ENCODE measurements at regions not wholly inside any gene's neighbourhood (a gene's known extent, or its start where the extent isn't known, plus 50 kb on each side); places are given as distances from the start of the nearest gene placed in this dataset.

DNA sequence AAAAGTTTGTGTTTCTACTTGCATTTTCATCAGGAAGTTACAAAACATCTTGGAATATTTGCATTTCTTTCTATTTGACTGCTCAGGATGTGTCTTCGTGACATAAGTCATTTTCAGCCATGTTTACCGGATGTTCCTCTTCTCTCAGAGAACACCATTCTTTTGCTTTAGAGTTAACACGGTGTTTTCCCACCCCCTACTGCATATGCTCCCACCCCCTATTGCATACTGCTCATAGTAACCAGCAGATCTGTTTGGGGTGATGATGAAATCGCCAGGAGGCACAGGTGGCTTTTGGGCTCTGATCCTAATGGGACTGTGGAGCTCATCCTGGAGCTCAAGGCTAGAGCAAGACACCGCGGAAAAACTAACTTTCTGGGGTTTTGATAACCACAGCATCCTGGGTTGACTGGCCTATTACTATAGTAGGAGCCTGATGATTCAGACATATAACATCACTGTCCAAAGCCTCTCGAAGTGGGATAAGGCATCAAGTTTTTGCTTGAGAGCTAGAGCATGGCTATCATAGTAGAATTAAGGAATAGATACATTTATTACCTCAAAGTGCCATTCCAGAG lies 65.1 kb upstream of the BET1 start:
- Histone ChIP-seq H3K4me1 (ENCODE audit: control insufficient read depth in 1 of 2, insufficient read depth in 1 of 2, low read depth in 1 of 2, low read length in 1 of 2) (no peaks in the 10 kb centered on the region), H3K9me3 (no peaks in the 10 kb centered on the region), H3K27me3 (peaks cover 27% of the 10 kb centered on the region), H3K4me3 (ENCODE audit: low read depth in 1 of 2, low read length in 1 of 2) (no peak overlapping the region), H3K27ac (no peak overlapping the region), H3K36me3 (no peaks in the 10 kb centered on the region)
- no peak for TF ChIP-seq CTCF (IDR thresholded peaks at IDR 0.05)

- Histone ChIP-seq H3K4me1 (ENCODE audit: control insufficient read depth in 1 of 2, insufficient read depth in 1 of 2, low read depth in 1 of 2, low read length in 1 of 2) (no peaks in the 10 kb centered on the region), H3K4me3 (ENCODE audit: low read depth in 1 of 2, low read length in 1 of 2) (no peak overlapping the region), H3K36me3 (no peaks in the 10 kb centered on the region), H3K27ac (no peak overlapping the region), H3K9me3 (no peaks in the 10 kb centered on the region), H3K27me3 (peaks cover 19% of the 10 kb centered on the region)
- no peak for TF ChIP-seq CTCF (IDR thresholded peaks at IDR 0.05)
These were observed 76.4 kb upstream of the BET1 start for GRCh38 chr7:94080551-94080950.

- Histone ChIP-seq H3K27me3 (peaks cover 19% of the 10 kb centered on the region), H3K4me1 (ENCODE audit: control insufficient read depth in 1 of 2, insufficient read depth in 1 of 2, low read depth in 1 of 2, low read length in 1 of 2) (no peaks in the 10 kb centered on the region), H3K27ac (no peak overlapping the region), H3K9me3 (no peaks in the 10 kb centered on the region), H3K36me3 (no peaks in the 10 kb centered on the region), H3K4me3 (ENCODE audit: low read depth in 1 of 2, low read length in 1 of 2) (no peak overlapping the region)
- no peak for TF ChIP-seq CTCF (IDR thresholded peaks at IDR 0.05)
These were observed 78.0 kb upstream of the BET1 start for GRCh38 chr7:94082126-94082525.

GRCh38 chr7:94087664-94088352 lies 83.7 kb upstream of the BET1 start:
- Histone ChIP-seq H3K36me3 (no peaks in the 10 kb centered on the region), H3K9me3 (no peaks in the 10 kb centered on the region), H3K27me3 (peaks cover 33% of the 10 kb centered on the region), H3K27ac (no peak overlapping the region), H3K4me1 (ENCODE audit: control insufficient read depth in 1 of 2, insufficient read depth in 1 of 2, low read depth in 1 of 2, low read length in 1 of 2) (no peaks in the 10 kb centered on the region), H3K4me3 (ENCODE audit: low read depth in 1 of 2, low read length in 1 of 2) (no peak overlapping the region)
- TF ChIP-seq CTCF (IDR thresholded peaks at IDR 0.05): no peak

DNA sequence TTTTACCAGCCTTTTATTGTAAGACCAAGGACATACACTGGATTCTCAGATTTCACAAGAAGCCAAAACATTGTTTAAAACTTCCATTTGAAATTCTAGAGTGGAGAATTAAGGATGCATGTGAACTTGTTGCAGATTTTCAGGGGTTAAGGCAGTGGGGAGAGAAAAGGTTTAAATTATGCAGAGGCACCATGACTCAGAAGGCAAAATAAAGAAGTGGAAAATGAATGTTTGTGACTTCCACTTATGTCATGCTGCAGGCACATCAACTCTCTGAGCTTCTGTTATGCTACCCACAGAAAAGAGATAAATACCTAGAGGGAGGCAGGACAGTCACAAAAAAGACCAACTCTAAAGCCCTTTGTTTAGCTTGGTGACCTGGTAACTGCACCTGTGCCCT lies 84.4 kb upstream of the BET1 start:
- Histone ChIP-seq H3K27ac (no peak overlapping the region), H3K36me3 (no peaks in the 10 kb centered on the region), H3K27me3 (peaks cover 28% of the 10 kb centered on the region), H3K9me3 (no peaks in the 10 kb centered on the region), H3K4me1 (ENCODE audit: control insufficient read depth in 1 of 2, insufficient read depth in 1 of 2, low read depth in 1 of 2, low read length in 1 of 2) (no peaks in the 10 kb centered on the region), H3K4me3 (ENCODE audit: low read depth in 1 of 2, low read length in 1 of 2) (no peak overlapping the region)
- no peak for TF ChIP-seq CTCF (IDR thresholded peaks at IDR 0.05)

All from neutrophil (primary cell).